KMS-11 (cell line): ENCODE measurements at regions not wholly inside any gene's neighbourhood (a gene's known extent, or its start where the extent isn't known, plus 50 kb on each side); places are given as distances from the start of the nearest gene placed in this dataset.

Source experiments
- H2AFZ ChIP-seq: fragments of 200-600 bp; sonication (generic); 2 replicates; pipeline ENCODE4 v1.6.1; 2016; ENCODE audit warnings: antibody characterized with exemption, mixed run types, low read depth
- H3K27ac ChIP-seq: fragments of 200-600 bp; sonication (generic); 2 replicates; pipeline ENCODE4 v1.6.1; 2016; ENCODE audit warnings: mild to moderate bottlenecking, mixed run types
- H3K27me3 ChIP-seq: fragments of 200-600 bp; sonication (generic); 2 replicates; pipeline ENCODE4 v1.6.1; 2017; ENCODE audit warnings: mild to moderate bottlenecking, low read depth, mixed run types, moderate library complexity; ENCODE audit not compliant: insufficient read depth
- H3K36me3 ChIP-seq: fragments of 200-600 bp; sonication (generic); 2 replicates; pipeline ENCODE4 v1.6.1; 2017; ENCODE audit warnings: mild to moderate bottlenecking, mixed run types; ENCODE audit not compliant: insufficient read depth
- H3K4me1 ChIP-seq: fragments of 200-600 bp; sonication (generic); 2 replicates; pipeline ENCODE4 v1.6.1; 2016; ENCODE audit warnings: mild to moderate bottlenecking, low read depth, mixed run types; ENCODE audit not compliant: poor library complexity, severe bottlenecking
- H3K4me2 ChIP-seq: fragments of 200-600 bp; sonication (generic); 2 replicates; pipeline ENCODE4 v1.7.0; 2016; ENCODE audit warnings: mild to moderate bottlenecking, mixed run types
- H3K4me3 ChIP-seq: fragments of 200-600 bp; sonication (generic); IDR thresholded peaks from 2 replicates; pipeline ENCODE4 v1.6.1; 2017; ENCODE audit warnings: low read depth, low read length, mixed read lengths; ENCODE audit not compliant: insufficient read depth
- H3K79me2 ChIP-seq: fragments of 200-600 bp; sonication (generic); 2 replicates; pipeline ENCODE4 v1.6.1; 2016; ENCODE audit warnings: low read depth, mixed run types; ENCODE audit not compliant: insufficient read depth
- H3K9ac ChIP-seq: fragments of 200-600 bp; sonication (generic); 2 replicates; pipeline ENCODE4 v1.6.1; 2016; ENCODE audit warnings: mild to moderate bottlenecking, mixed run types
- H4K20me1 ChIP-seq: fragments of 200-600 bp; sonication (generic); 2 replicates; pipeline ENCODE4 v1.6.1; 2016; ENCODE audit warnings: mild to moderate bottlenecking, mixed run types; ENCODE audit not compliant: insufficient read depth
- CTCF ChIP-seq: fragments of 200-600 bp; sonication (generic); conservative IDR thresholded peaks from 2 replicates; pipeline ENCODE4 v1.6.1; 2017; ENCODE audit warnings: low read depth, mild to moderate bottlenecking, antibody characterized with exemption, low read length, moderate library complexity, mixed read lengths

DNA sequence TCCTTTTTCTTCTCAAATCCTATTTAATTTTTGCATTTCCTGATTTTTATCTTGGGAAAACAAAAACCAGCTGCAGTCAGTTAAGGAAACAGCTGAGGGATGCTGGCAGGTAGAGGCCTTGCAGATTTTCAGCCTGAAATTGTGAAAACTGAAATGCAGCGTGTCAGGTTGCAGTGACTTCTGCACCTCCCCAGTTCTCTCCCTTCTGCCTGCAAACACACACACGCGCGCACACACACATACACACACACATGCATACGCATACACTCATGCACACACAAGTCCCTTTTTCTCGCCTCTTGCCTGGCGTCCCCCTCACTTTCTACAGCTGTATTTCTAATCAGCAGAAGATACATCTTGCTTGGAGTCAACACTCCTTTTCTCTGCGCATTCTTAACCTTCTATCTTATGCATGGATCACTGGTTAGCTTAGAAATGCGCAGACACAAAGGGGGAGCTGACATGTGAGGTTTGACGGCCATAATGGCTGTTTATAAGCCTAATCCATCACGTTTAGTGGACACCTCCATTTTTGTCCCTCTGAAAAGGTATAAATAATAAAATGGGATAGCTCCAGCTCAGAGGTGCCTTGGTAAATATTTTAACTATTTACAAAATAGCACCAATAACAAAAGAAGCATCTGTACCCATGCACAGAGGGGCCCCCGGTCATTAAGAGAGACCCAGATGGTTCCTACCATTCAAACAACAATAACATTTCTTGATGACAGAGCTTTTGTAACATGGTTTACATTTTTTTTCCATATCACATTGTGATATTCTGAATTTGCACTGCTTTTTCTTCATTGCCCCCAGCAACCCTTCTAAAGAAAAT is 392.1 kb upstream of the SALL1 start:
- TF ChIP-seq CTCF, result no peak
- Histone ChIP-seq H3K27me3 (no peaks in the 10 kb centered on the region), H3K4me3 (no peak overlapping the region), H3K79me2 (no peaks in the 10 kb centered on the region), H3K9ac (no peak overlapping the region), H3K4me2 (no peak overlapping the region), H3K36me3 (no peaks in the 10 kb centered on the region), H4K20me1 (no peaks in the 10 kb centered on the region), H2AFZ (no peak overlapping the region), H3K27ac (no peak overlapping the region), H3K4me1 (no peaks in the 10 kb centered on the region)

- no peak overlapping the region for H3K4me3 ChIP-seq
- no peak overlapping the region for H3K4me2 ChIP-seq
- H3K4me1 ChIP-seq, result no peaks in the 10 kb centered on the region
- H3K9ac ChIP-seq, result no peak overlapping the region
- no peak for TF ChIP-seq CTCF
- H3K79me2 ChIP-seq, result no peaks in the 10 kb centered on the region
- no peaks in the 10 kb centered on the region for H3K27me3 ChIP-seq
- no peak overlapping the region for H2AFZ ChIP-seq
- no peak overlapping the region for H3K27ac ChIP-seq
- no peaks in the 10 kb centered on the region for H4K20me1 ChIP-seq
- no peaks in the 10 kb centered on the region for H3K36me3 ChIP-seq
These were observed 389.2 kb upstream of the SALL1 start for GRCh38 chr16:51540259-51540658.

- Histone ChIP-seq H3K79me2 (no peaks in the 10 kb centered on the region), H3K4me3 (no peak overlapping the region), H3K36me3 (no peaks in the 10 kb centered on the region), H3K4me1 (no peaks in the 10 kb centered on the region), H2AFZ (no peak overlapping the region), H3K4me2 (no peak overlapping the region), H4K20me1 (no peaks in the 10 kb centered on the region), H3K9ac (no peak overlapping the region), H3K27me3 (no peaks in the 10 kb centered on the region), H3K27ac (no peak overlapping the region)
- no peak for TF ChIP-seq CTCF
These were observed 387.8 kb upstream of the SALL1 start for GRCh38 chr16:51538707-51539498.

DNA sequence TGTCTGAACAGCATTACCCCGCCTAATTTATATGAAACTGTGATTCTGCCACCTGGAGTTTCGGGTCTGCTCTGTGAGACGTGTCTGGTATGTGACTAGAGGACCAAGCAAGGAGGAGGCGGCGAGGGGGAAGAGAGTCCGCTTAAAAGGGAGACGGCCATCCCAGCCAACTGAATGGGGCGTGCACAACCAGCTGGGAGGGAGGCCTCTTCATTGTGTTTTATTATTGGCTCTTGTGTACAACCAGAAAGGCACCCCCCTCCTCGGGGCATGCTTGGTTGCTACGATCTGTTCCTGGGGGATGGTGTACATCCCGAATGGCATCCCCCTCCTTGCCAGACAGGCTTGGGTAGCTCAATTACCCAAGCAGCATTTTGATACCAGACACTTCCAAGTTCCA is 384.5 kb upstream of the SALL1 start:
- no peak for TF ChIP-seq CTCF
- no peak overlapping the region for H2AFZ ChIP-seq
- no peak overlapping the region for H3K9ac ChIP-seq
- H3K79me2 ChIP-seq, result no peaks in the 10 kb centered on the region
- no peaks in the 10 kb centered on the region for H3K27me3 ChIP-seq
- no peak overlapping the region for H3K4me2 ChIP-seq
- no peak overlapping the region for H3K4me3 ChIP-seq
- H3K27ac ChIP-seq, result no peak overlapping the region
- no peaks in the 10 kb centered on the region for H3K4me1 ChIP-seq
- H3K36me3 ChIP-seq, result no peaks in the 10 kb centered on the region
- H4K20me1 ChIP-seq, result no peaks in the 10 kb centered on the region
